ENCODE measurements at regions not wholly inside any gene's neighbourhood (a gene's known extent, or its start where the extent isn't known, plus 50 kb on each side); places are given as distances from the start of the nearest gene placed in this dataset.

DNA sequence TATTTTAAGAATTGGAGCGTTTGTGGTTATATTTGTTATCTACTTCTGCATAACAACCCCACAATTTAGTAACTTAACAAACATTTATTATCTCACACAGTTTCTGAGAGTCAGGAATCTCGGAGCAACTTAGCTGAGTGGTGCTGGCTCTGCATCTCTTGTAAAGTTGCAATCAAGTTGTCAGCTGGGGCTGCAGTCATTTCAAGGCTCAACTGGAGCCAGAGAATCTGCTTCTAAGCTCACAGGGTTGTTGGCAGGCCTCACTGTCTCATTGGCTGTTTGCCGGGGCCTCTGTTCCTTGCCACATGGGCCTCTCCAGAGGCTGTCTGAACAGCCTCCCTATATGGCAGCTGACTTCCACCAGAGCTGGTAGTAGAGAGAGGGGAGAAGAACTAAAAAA is 281.2 kb upstream of the GNPDA2 start:
- TF ChIP-seq, protein P1, sequence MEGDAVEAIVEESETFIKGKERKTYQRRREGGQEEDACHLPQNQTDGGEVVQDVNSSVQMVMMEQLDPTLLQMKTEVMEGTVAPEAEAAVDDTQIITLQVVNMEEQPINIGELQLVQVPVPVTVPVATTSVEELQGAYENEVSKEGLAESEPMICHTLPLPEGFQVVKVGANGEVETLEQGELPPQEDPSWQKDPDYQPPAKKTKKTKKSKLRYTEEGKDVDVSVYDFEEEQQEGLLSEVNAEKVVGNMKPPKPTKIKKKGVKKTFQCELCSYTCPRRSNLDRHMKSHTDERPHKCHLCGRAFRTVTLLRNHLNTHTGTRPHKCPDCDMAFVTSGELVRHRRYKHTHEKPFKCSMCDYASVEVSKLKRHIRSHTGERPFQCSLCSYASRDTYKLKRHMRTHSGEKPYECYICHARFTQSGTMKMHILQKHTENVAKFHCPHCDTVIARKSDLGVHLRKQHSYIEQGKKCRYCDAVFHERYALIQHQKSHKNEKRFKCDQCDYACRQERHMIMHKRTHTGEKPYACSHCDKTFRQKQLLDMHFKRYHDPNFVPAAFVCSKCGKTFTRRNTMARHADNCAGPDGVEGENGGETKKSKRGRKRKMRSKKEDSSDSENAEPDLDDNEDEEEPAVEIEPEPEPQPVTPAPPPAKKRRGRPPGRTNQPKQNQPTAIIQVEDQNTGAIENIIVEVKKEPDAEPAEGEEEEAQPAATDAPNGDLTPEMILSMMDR (IDR thresholded peaks at IDR 0.05): no peak
- TF ChIP-seq POLR2A (IDR thresholded peaks at IDR 0.05): no peak
- no peak for TF ChIP-seq POLR2AphosphoS5 (IDR thresholded peaks at IDR 0.05)
- no peak for TF ChIP-seq EP300 (IDR thresholded peaks at IDR 0.05; ENCODE audit: low read depth)
